SKM-1 (cell line): ENCODE measurements at regions not wholly inside any gene's neighbourhood (a gene's known extent, or its start where the extent isn't known, plus 50 kb on each side); places are given as distances from the start of the nearest gene placed in this dataset.
A peak's percentile ranks its signal among the peaks of the same experiment; 100 is the strongest.

Source experiments
- DNase-seq: peaks from one replicate; lab custom pipeline; 2025; ENCODE audit not compliant: unreplicated experiment; lab: John Stamatoyannopoulos, UW

GRCh38 chr2:199707593-199708185 is 143.3 kb downstream of the FTCDNL1 start:
- DNase-seq, result no peak

GRCh38 chr2:199705538-199705937 is 145.5 kb downstream of the FTCDNL1 start:
- no peak for DNase-seq

- DNase-seq, result peak; percentile 15
These were observed 146.4 kb downstream of the FTCDNL1 start for GRCh38 chr2:199704358-199705238.

- DNase-seq, result no peak
These were observed 147.8 kb downstream of the FTCDNL1 start for GRCh38 chr2:199703199-199703598.

GRCh38 chr2:199697469-199697868 is 153.5 kb downstream of the FTCDNL1 start:
- no peak for DNase-seq

GRCh38 chr2:199696048-199696447 is 154.9 kb downstream of the FTCDNL1 start:
- no peak for DNase-seq

- no peak for DNase-seq
These were observed 157.1 kb downstream of the FTCDNL1 start for GRCh38 chr2:199693861-199694260.

GRCh38 chr2:199692489-199692888 is 158.5 kb downstream of the FTCDNL1 start:
- no peak for DNase-seq

GRCh38 chr2:199690225-199690624 is 160.8 kb downstream of the FTCDNL1 start:
- no peak for DNase-seq

- DNase-seq, result no peak
These were observed 165.3 kb downstream of the FTCDNL1 start for GRCh38 chr2:199685669-199686068.

GRCh38 chr2:199684832-199685231 is 166.2 kb downstream of the FTCDNL1 start:
- no peak for DNase-seq

GRCh38 chr2:199684168-199684567 is 166.8 kb downstream of the FTCDNL1 start:
- DNase-seq, result no peak

GRCh38 chr2:199682001-199682400 is 169.0 kb downstream of the FTCDNL1 start:
- no peak for DNase-seq

GRCh38 chr2:199680482-199680881 is 170.5 kb downstream of the FTCDNL1 start:
- no peak for DNase-seq

GRCh38 chr2:199679883-199680282 is 171.1 kb downstream of the FTCDNL1 start:
- DNase-seq, result no peak

- no peak for DNase-seq
These were observed 173.1 kb downstream of the FTCDNL1 start for GRCh38 chr2:199677881-199678280.

GRCh38 chr2:199668645-199669044 is 182.3 kb downstream of the FTCDNL1 start:
- no peak for DNase-seq

GRCh38 chr2:199663157-199663556 is 187.8 kb downstream of the FTCDNL1 start:
- DNase-seq, result no peak

- no peak for DNase-seq
These were observed 188.7 kb downstream of the FTCDNL1 start for GRCh38 chr2:199662255-199662654.

- no peak for DNase-seq
These were observed 190.8 kb downstream of the FTCDNL1 start for GRCh38 chr2:199660167-199660566.

GRCh38 chr2:199659207-199659606 is 191.8 kb downstream of the FTCDNL1 start:
- DNase-seq, result no peak

GRCh38 chr2:199646439-199646838 is 188.7 kb upstream of the SATB2 start:
- DNase-seq, result no peak
